Fibroblast of lung (primary cell): ENCODE measurements at regions not wholly inside any gene's neighbourhood (a gene's known extent, or its start where the extent isn't known, plus 50 kb on each side); places are given as distances from the start of the nearest gene placed in this dataset.

ENCODE experiments used
- DNase-seq, 2 donors: peaks; one replicate each; pipeline versions ENCODE4 v3.0.0 to v3.0.0-alpha.2; 2010; ENCODE audit warnings: low read depth in 2 of 2
- H2AFZ ChIP-seq: 2 replicates; pipeline ENCODE4 v1.5.1; 2012; ENCODE audit warnings: low read length, control low read depth, inconsistent platforms
- H3K27ac ChIP-seq: 2 replicates; pipeline ENCODE4 v1.5.1; 2011; ENCODE audit warnings: low read length, control low read depth; ENCODE audit not compliant: insufficient read depth
- H3K27me3 ChIP-seq: 2 replicates; pipeline ENCODE4 v1.5.1; 2011; ENCODE audit warnings: mild to moderate bottlenecking, low read length; ENCODE audit not compliant: control insufficient read depth, insufficient read depth
- H3K36me3 ChIP-seq: 2 replicates; pipeline ENCODE4 v1.5.1; 2011; ENCODE audit warnings: low read length; ENCODE audit not compliant: control insufficient read depth, insufficient read depth
- H3K4me1 ChIP-seq: 2 replicates; pipeline ENCODE4 v1.5.1; 2011; ENCODE audit warnings: low read length; ENCODE audit not compliant: control insufficient read depth, insufficient read depth; ENCODE audit errors: extremely low read depth
- H3K4me2 ChIP-seq: 2 replicates; pipeline ENCODE4 v1.5.1; 2011; ENCODE audit warnings: low read length, control low read depth; ENCODE audit not compliant: insufficient read depth; ENCODE audit errors: extremely low read depth
- H3K4me3 ChIP-seq, 4 experiments: fragments of 200-600 bp in 1 of 4; sonication (generic) in 1 of 4; replicated peaks in 1 of 4; 2 replicates each; pipeline ENCODE4 v1.5.1; 2011 to 2016; ENCODE audit warnings: low read length in 4 of 4, low read depth in 3 of 4, mild to moderate bottlenecking in 3 of 4, control low read depth in 2 of 4, inconsistent platforms in 1 of 4, mixed read lengths in 1 of 4; ENCODE audit not compliant: insufficient read depth in 1 of 4; ENCODE audit errors: control extremely low read depth in 1 of 4
- H3K79me2 ChIP-seq: 2 replicates; pipeline ENCODE4 v1.5.1; 2012; ENCODE audit warnings: mild to moderate bottlenecking, low read length, inconsistent platforms; ENCODE audit not compliant: control insufficient read depth, insufficient read depth
- H3K9ac ChIP-seq: 2 replicates; pipeline ENCODE4 v1.5.1; 2011; ENCODE audit warnings: mild to moderate bottlenecking, low read length, control low read depth; ENCODE audit not compliant: insufficient read depth
- H3K9me3 ChIP-seq: 2 replicates; pipeline ENCODE4 v1.5.1; 2012; ENCODE audit warnings: low read depth, low read length; ENCODE audit not compliant: control insufficient read depth, insufficient read depth
- H4K20me1 ChIP-seq: 2 replicates; pipeline ENCODE4 v1.5.1; 2011; ENCODE audit warnings: low read length; ENCODE audit not compliant: control insufficient read depth, insufficient read depth; ENCODE audit errors: extremely low read depth
- EZH2 ChIP-seq: IDR thresholded peaks from 2 replicates; pipeline ENCODE4 v1.5.1; 2012; ENCODE audit warnings: low read length, control low read depth, mild to moderate bottlenecking; ENCODE audit errors: missing control alignments
- TF ChIP-seq, protein P1 (sequence below), 2 donors: IDR thresholded peaks in 1 of 2; conservative IDR thresholded peaks in 1 of 2; 1 replicate in 1 of 2; 2 replicates in 1 of 2; pipeline ENCODE4 v1.5.1; 2011 to 2012; ENCODE audit warnings: low read length in 2 of 2, control low read depth in 1 of 2, inconsistent platforms in 1 of 2, low read depth in 1 of 2, mild to moderate bottlenecking in 1 of 2

DNA sequence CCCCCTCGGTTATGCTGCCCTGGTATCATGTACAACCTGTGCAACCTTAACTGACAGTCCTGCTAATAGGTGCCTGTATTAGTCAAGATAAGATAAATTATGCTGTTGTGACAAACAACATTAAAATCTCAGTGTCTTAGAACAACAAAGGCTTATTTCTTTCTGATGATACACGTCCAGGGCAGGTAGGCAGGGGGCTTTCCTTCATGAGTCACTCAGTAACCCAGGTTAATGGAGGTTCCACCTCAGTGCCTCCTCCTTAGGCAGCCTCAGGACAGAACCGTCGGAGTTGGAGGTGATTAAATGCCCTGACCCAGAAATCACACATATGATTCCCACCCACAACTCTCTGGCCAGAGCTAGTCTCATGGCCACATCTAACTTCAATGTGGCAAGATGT, 94.6 kb upstream of the CASZ1 start:
- no peak overlapping the region for H3K4me3 ChIP-seq
- no peaks in the 10 kb centered on the region for H3K79me2 ChIP-seq
- TF ChIP-seq, protein P1, sequence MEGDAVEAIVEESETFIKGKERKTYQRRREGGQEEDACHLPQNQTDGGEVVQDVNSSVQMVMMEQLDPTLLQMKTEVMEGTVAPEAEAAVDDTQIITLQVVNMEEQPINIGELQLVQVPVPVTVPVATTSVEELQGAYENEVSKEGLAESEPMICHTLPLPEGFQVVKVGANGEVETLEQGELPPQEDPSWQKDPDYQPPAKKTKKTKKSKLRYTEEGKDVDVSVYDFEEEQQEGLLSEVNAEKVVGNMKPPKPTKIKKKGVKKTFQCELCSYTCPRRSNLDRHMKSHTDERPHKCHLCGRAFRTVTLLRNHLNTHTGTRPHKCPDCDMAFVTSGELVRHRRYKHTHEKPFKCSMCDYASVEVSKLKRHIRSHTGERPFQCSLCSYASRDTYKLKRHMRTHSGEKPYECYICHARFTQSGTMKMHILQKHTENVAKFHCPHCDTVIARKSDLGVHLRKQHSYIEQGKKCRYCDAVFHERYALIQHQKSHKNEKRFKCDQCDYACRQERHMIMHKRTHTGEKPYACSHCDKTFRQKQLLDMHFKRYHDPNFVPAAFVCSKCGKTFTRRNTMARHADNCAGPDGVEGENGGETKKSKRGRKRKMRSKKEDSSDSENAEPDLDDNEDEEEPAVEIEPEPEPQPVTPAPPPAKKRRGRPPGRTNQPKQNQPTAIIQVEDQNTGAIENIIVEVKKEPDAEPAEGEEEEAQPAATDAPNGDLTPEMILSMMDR (conservative IDR thresholded peaks at IDR 0.05 in 1 of 2, IDR thresholded peaks at IDR 0.05 in 1 of 2; ENCODE audit: low read depth in 1 of 2, low read length in 2 of 2), result no peak
- no peak for TF ChIP-seq EZH2
- H3K9ac ChIP-seq, result no peak overlapping the region
- H4K20me1 ChIP-seq, result no peaks in the 10 kb centered on the region
- H3K27ac ChIP-seq, result no peak overlapping the region
- no peak overlapping the region for H3K4me2 ChIP-seq
- peaks cover 23% of the 10 kb centered on the region for H3K27me3 ChIP-seq
- no peak overlapping the region for H2AFZ ChIP-seq
- no peaks in the 10 kb centered on the region for H3K9me3 ChIP-seq
- no peak for DNase-seq
- no peaks in the 10 kb centered on the region for H3K36me3 ChIP-seq
- no peaks in the 10 kb centered on the region for H3K4me1 ChIP-seq

- H3K27me3 ChIP-seq, result peaks cover 27% of the 10 kb centered on the region
- no peaks in the 10 kb centered on the region for H3K4me1 ChIP-seq
Measured at GRCh38 chr1:10892138-10893065, 96.0 kb upstream of the CASZ1 start.

DNA sequence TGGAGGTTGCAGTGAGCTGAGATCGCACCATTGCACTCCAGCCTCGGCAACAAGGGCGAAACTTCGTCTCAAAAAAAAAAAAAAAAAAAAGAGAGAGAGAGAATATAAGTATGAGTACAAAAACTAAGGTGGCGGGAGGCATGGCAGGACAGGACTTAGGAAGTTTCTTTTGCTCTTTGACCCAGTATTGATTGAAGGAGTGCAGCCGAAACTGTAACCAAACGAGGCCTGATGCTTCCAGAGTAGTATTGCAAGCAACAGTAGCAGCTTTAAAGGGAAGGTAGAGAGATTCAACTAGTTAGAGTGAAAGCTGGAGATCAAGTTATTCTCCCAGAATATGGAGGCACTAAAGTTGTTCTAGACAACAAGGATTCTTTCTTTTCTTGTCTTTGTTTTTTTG, 99.2 kb upstream of the CASZ1 start:
- no peak overlapping the region for H2AFZ ChIP-seq
- H4K20me1 ChIP-seq, result no peaks in the 10 kb centered on the region
- no peaks in the 10 kb centered on the region for H3K79me2 ChIP-seq
- H3K4me2 ChIP-seq, result no peak overlapping the region
- H3K9me3 ChIP-seq, result no peaks in the 10 kb centered on the region
- H3K4me1 ChIP-seq, result no peaks in the 10 kb centered on the region
- peaks cover 9% of the 10 kb centered on the region for H3K27me3 ChIP-seq
- no peak for DNase-seq
- no peak for TF ChIP-seq EZH2
- TF ChIP-seq, protein P1 (conservative IDR thresholded peaks at IDR 0.05 in 1 of 2, IDR thresholded peaks at IDR 0.05 in 1 of 2; ENCODE audit: low read depth in 1 of 2, low read length in 2 of 2), result no peak
- no peak overlapping the region for H3K4me3 ChIP-seq
- H3K27ac ChIP-seq, result no peak overlapping the region
- no peaks in the 10 kb centered on the region for H3K36me3 ChIP-seq
- H3K9ac ChIP-seq, result no peak overlapping the region

More at GRCh38 chr1:10892138-10893065, 96.0 kb upstream of the CASZ1 start:
- Histone ChIP-seq H3K9ac (no peak overlapping the region), H3K27ac (no peak overlapping the region), H3K79me2 (no peaks in the 10 kb centered on the region), H3K4me3 (no peak overlapping the region), H4K20me1 (no peaks in the 10 kb centered on the region), H2AFZ (no peak overlapping the region), H3K9me3 (no peaks in the 10 kb centered on the region), H3K36me3 (no peaks in the 10 kb centered on the region), H3K4me2 (no peak overlapping the region)
- no peak for TF ChIP-seq EZH2
- TF ChIP-seq, protein P1 (conservative IDR thresholded peaks at IDR 0.05 in 1 of 2, IDR thresholded peaks at IDR 0.05 in 1 of 2; ENCODE audit: low read depth in 1 of 2, low read length in 2 of 2), result no peak
- DNase-seq, result no peak
